Head of caudate nucleus (tissue), 42 donors: ENCODE measurements at regions not wholly inside any gene's neighbourhood (a gene's known extent, or its start where the extent isn't known, plus 50 kb on each side); places are given as distances from the start of the nearest gene placed in this dataset.
A peak's percentile ranks its signal among the peaks of the same experiment; 100 is the strongest.

Source experiments
- DNase-seq, 42 donors: peaks; one replicate each; pipeline versions ENCODE4 v3.0.0 to v3.0.0-alpha.2; 2020 to 2021; ENCODE audit warnings: mixed read lengths in 7 of 42
- intact Hi-C: fragments of 100-400 bp; cut with DNase I; formaldehyde crosslinking; loops from one replicate; pipeline ENCODE4 v1.15.0; 2022

DNA sequence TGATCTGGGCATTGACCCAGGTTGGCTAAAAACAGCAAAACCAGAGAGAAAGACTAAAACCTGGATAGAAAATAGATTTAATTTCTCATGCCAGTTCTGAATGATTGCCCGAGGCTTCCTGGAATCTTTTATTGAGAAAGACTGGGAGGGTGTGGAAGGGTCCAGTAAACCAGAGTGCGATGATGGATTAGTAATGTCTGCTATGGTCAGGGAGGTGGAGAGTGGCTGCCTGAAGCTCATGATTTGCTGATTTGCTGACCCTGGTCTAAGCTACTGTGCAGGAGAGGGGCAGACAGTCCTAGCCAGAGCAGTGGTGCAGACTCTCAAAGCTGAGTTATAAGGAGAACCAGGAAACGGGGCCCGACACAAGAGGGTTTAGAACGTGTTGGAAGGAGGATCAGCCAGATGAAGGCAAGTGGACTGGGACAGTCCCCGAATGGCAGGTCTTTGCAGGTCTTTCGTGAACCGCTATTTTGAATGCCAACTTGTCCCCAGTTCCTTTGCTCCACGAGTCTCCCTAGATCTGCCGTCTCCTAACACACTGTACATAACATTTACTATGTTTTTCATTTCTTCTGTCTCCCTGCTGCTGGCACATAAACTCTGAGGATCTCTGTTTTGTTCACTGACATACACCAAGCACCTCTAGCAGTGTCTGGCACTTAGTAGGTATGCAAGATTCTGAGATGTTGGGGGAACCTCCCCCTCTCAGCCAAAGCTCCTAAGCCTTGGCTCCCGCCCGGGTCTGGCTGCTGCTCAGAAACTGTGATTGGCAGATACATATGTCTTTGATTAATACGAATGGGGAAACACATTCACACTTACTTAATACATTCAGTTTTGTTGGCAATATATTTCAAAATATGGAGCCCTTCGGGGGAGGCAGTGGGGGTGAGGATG is 237.3 kb upstream of the TNRC6C start:
- DNase-seq: peak in 2 of 42 donors; percentile 32 to 40
- intact Hi-C loops: no loop called here

DNA sequence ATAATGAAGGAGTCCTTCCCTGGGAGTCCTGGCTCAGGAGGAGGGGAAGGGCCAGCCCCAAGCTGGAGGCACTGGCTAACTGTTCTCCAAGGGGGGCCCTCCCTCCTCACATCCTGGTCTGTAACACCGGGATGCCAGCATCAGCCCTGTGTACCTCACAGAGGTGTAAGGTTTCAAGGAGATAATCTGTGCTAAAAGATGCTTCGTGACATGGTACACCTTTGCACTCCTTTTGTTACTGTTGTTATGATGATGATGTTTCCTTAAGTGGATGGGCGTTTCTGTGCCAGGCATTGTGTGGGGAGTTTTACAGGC is 236.7 kb upstream of the TNRC6C start:
- peak in 2 of 42 donors; percentile 14 to 33 for DNase-seq
- intact Hi-C loops: no loop called here

DNA sequence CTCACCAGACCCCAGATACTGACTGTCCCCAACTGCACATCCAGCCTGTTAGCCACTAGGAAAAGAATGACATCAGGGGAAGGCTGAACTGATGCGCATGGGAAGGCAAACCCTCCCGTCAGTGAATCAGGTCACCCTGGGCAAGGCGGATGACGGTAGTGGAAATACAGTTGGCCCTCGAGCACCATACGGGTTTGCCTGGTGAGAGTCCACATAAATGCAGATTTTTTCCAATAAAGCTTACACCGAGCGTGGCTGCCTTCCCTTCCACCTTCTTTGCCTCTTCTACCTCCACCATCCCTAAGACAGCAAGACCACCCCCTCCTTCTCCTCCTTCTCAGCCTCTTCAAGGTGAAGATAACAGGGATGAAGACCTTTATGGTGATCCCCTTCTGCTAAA is 236.1 kb upstream of the TNRC6C start:
- DNase-seq: peak in 3 of 42 donors; percentile 5 to 41 (median 34)
- intact Hi-C loops: no loop called here

DNA sequence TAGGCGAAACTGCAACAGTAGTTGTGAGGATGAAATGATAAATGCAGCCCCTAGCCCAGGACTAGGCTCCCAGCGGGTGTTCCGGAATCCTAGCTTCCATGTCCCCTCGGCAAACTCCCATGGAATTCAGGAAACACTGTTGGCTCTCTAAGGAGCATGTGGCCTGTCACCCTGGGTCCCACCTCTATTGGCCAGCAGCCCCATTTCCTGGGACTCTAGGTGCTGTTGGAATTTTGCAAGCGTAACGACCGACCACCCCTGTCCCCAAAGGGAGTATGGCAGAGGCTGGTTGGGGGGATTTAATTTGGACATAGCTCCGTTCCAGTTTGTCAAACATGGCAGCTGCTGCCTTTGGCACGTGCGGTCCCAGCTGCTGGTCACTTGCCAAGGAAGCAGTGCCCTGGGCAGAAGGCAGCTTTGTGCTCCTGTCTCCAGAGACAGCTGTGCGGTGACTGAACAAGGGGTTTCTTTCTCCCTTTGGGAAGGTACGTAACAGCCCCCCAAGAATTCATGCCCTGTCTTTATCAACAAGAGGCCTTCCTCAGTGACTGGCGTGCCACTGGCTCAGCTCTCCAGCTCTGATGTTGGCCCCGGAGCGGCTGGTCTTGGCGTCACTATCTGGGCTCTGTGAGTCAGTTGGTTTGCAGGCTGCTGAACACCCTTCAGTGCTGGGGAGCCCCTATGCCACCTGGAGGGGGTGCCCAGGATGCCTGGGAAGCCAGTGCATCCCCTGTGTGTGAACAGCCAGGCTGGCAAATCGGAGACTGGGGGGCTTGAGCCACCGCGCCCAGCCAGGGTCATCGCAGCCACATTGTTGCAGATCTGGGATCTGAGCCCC is 235.2 kb upstream of the TNRC6C start:
- intact Hi-C loops: no loop called here
- peak in 41 of 42 donors; percentile 28 to 81 (median 59) for DNase-seq

DNA sequence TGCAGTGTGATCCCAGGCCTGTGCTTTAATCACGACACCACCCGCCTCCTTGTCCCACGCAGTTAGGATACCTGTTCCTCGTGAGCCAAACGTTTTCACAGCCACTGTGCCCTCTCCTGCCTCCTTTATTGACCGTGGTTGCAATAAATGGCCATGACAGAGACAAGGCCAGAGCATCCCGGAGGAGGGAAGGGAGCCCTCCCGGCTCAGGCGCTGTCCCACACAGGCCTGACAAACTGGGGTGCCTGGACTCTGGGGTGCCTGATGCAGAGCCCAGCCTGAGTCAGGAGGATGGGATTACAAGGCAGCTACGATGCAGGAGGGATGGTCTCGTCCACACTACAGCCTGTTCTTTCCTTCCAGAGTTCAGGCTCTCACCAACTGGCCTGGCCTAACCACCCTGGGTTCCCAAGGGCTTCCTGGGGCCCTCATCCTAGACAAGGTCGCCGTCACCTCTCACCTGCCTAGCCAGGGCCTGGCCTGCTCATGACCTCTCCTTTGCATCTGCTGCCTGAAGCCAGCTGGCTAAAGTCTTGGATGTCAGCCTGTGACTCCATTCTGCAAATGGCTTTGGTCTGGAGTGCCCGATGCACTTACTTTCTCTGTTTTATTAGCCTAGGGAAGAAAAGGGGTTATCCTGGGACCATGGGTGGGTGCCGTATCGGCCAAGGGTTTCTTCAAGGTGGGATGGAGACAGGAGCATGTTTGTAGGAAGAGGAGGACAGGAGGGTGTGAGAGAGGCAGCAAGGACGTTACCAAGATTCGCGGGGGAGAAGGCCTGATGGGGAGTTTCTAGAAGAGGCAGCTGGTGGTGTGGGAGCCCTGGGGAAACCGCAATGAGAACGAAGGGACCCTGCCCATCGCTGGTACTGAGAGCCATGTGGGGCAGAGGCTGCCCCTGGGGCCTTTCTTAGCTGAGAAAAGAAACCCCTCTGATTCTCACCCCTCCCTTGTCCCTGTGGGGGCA is 234.3 kb upstream of the TNRC6C start:
- DNase-seq: peak in 3 of 42 donors; percentile 7 to 35 (median 23)
- intact Hi-C loops: no loop called here

DNA sequence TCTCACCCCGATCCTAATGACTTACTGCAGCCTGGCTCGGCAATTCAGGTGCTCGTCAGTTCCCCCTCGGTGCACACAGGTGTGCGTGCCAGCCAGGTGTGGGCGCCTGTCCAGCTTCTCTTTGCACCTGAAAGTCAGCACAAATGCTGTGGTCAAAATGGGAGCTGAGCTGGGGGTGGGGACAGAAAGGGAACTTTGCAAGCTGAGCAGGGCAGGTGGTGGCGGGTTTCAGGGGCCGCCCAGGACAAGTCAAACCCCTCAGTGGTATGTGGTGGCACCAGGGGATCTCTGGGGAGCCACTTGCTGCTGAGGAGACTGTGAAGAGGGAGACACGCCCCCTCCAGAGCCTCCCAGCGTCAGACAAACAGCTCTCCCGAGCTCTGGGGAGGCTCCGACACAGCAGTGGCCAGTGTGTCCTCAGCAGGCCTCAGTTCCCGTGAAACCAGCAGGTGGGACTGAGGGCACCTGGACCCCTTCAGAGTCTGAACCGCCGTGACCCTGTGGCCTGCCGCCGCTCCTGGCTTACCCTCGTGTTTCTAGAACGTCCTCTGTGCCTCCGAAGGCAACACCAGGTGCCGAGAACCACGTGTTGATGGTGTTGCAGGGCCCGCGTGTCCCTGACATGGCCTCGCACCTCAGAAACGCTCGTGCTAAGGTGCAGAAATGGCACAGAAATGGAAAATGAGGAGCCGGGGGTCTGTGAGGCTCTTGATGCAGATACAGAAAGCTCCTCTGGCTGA is 233.5 kb upstream of the TNRC6C start:
- peak in 3 of 42 donors; percentile 2 to 25 (median 17) for DNase-seq
- intact Hi-C loops: no loop called here

DNA sequence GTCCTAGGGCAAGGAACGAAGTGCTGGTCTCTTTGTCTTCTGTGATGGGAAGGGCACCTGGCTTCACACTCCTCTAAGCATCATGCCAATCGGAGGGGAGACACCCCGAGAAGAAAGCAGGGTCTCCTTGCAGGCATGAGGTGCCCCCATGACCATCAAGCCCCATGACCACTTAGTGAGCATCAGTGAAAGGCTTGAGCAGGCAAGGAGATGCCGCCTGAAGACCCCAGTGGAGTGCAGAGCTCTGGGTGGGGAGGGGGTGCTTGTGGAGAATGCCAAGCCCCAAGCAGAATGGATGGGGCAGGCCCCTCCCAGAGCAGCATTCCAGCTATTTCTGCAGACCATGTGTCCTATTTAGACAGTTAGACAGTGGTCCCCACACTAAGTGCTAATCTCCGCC is 232.7 kb upstream of the TNRC6C start:
- DNase-seq: peak in 2 of 42 donors; percentile 4 to 17
- intact Hi-C loops: no loop called here

DNA sequence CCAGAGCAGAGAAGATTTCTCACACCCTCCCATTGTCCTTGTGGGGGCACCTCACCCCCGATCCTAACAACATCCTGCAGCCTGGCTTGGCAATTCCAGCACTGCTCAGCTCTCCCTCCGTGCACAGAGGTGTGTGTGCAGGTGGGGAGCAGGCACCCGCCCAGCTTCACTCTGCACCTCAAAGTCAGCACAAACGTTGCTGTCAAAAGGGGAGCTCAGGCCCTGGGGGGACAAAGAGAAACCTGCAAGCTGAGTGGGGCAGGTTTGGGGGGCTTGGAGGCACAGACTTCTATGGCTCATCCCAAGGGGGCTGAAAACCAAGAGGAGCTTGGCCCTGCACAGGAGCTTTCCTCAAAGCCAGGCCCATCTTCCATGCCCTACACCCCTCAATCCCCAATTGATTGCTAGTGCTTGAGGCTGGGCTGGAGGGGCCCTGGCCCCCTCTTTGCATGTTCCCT is 231.9 kb upstream of the TNRC6C start:
- intact Hi-C loops: no loop called here
- DNase-seq: peak in 2 of 42 donors; percentile 4 to 25

DNA sequence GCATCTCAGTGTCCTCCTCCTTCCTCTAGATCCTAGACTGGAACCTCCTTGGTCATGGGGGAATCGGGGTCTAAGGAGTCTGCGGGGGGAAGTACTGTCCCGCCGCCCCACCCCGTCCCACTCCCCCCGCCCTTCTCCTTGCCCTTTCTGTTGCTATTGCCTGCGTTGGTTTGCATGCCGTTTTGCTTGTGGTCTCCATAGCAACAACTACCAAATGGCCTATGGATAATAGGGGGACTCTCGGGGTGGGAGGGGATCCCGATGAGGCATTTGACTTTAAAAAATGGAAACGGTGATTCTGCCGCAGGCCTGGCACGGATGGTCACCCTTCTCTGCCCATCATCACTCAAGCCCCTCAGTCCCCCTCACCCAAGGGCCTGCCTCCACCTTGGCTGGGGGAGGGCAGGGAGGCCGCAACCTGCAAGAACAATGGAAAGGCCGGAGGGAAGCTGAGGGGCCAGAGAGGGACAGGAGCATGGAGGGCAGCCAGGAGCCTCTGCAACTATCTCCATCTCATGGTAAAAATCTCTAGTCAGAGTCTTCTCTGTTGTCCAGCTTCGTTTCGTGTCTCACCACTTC is 231.4 kb upstream of the TNRC6C start:
- DNase-seq: peak in 2 of 42 donors; percentile 0 to 18
- intact Hi-C loops: no loop called here

DNA sequence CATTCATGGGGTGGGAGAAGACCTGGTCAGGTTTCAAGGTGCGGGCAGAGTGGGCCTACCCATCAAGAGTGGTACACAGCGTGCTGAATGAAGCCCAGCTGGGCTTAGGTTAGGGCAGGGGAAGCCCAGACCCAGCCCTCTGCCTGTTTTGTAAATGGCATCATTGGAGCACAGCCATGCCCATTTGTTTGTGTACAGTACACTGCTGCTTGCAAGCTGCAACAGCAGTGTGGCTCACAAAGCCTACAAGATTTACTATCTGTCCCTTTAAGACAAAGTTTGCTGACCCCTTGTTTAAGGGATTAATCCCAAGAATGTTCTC is 230.1 kb upstream of the TNRC6C start:
- intact Hi-C loops: no loop called here
- DNase-seq: peak in 7 of 42 donors; percentile 1 to 43 (median 26)

DNA sequence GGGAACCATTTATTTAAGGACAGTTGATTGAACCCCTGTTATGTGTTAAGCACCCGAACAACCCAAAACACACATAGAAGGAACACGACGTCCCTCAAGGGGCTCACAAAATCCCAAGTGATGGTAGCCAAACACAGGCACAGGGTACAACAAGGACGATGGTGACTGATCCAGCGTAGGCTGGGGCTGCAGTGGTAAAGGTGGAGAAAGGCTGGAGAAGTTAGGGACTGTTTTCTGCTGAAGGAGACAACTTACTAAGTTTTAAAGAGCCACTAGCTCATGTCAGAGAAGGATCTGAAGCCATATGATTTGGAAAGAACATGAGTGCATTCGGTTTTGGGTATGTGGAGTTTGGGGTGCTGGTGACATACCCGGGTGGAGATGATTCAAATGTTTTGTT is 229.6 kb upstream of the TNRC6C start:
- DNase-seq: peak in 3 of 42 donors; percentile 18 to 26 (median 23)
- intact Hi-C loops: no loop called here

DNA sequence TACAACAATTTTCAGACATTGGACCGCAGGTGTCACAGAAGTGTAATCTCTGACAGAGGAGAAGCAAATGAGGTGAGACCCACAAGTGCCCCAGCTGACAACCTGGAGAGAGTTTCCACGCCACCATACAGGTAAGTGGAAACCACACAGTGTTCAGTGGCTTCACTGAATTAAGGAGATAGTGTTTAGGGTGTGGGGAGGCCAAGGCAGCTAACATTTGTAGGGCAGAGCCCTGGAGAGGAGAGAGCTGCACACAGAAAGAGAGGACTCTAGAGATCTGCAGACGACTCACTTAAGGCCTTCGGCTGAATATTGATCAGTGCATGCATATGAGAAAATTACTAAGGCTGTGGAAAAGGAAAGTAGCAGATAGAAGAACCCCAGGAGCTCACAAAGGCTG is 228.9 kb upstream of the TNRC6C start:
- DNase-seq: peak in 4 of 42 donors; percentile 1 to 17 (median 8)
- intact Hi-C loops: no loop called here

DNA sequence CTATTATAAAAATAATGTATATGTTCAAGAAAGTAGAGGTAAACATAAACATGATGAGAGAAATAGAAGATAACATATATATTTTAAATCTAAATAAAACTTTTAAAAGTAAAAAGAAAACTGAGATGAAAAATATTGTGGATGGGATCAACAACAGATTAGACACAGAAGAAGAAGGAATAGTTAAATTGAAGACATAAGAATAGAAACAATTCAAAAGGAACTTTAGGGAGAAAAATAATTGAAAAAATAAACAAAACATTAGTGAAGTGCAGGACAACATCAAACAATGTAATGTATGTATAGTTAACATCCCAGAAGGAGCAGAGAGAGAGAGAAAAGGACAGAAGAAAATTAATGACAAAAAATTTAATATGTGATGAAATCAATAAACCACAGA is 228.1 kb upstream of the TNRC6C start:
- intact Hi-C loops: no loop called here

DNA sequence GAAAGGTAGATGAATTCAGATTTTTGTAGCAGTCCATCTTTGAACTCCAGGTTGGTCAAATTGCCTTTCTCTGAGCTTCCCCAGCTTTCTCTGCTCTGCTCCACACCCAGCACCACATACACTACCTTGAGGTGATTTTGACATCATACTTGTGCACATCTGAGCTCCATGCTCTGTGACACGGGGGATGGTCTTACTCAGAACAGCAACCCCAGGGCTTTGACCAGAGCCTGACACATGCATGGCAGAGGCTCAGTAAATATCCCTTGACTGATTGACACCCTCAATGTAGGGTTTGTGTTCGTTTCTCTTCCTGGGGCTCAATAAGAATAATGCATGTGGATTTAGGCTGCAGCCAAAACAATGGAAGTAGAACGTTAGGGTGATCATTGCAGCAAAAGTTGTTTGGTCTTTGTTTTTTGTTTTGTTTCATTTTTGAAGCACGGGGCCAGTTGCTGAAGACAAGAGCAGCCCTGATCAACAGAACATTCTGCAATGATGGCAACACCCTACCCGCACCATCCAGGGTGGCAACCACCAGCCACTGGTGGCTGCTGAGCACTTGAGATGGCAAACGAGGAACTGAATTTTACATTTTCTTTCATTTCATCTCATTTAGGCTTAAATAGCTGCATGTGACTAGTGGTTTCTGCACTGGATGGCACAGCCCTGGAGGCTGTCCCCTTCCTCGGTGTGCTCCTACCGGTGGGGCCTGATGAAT is 224.8 kb upstream of the TNRC6C start:
- intact Hi-C loops: no loop called here

More for the DNA sequence above, 228.1 kb upstream of the TNRC6C start:
- no peak for DNase-seq

DNA sequence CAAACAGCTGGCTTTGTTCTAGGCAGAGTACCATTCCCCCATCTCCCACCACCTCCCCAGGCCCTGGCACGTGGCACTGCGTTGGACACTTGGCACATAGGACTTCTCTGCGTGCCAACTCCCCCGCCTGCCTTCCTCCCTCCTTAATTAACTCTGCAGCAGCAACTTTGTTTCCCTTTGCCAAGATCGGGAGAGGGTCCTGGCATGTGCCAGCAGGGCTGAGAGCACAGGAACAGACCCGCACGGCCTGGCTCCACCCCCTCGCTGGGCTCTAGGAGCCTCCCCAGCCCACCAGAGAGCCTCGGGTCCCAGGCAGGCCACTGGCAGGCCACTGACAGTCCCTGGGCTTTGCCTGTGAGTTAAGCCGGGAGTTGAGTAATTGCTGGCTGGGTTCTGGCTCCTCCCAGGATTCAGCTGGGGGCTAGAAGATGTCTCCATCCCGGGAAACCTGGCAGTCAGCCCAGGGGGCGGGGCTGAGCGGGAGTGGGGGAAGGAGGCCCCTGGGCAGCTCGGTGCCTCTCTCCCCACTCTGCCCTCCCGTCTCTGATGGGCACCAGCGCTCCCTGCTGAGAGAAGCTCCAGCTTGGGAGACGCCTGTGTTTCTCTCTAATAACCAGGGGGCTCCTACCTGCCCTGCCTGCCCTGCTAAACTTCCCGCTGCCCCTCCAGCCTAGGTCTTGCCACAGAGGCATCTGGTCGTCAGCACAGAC is 224.0 kb upstream of the TNRC6C start:
- intact Hi-C loops: loop anchor here (5.0 kb wide), 1 partner anchor 228 kb away; no protein-coding TSS in a partner anchor
- DNase-seq: peak; percentile 78 to 98 (median 93)

More for the DNA sequence above, 224.8 kb upstream of the TNRC6C start:
- peak in 8 of 42 donors; percentile 3 to 40 (median 15) for DNase-seq

DNA sequence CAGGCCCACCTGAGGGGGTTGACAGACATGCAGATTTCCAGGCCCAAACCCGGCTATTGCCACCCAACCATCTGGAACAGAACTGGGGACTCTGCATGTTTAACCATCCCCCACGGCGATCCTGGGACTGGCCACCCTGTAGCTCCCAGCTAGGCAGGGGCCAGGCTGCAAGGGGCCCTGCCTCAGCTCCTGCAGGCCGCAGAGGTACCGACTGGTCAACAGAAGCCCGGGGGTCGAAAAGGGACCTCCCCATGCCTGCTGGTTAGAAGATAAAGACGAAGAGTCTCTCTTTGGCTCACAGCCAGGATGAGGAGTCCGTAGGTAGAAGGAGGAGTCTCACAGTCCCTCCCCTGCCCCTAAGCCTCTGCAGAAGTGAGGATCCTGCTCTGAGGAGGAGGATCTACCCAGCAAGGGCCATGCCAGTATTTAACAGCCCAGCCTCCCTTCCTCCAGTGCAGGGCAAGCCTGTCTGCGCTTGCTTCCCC is 223.4 kb upstream of the TNRC6C start:
- intact Hi-C loops: loop anchor here (5.0 kb wide), 1 partner anchor 227 kb away; no protein-coding TSS in a partner anchor
- DNase-seq: peak in 5 of 42 donors; percentile 15 to 50 (median 25)
